GM18907 (cell line): ENCODE measurements at regions not wholly inside any gene's neighbourhood (a gene's known extent, or its start where the extent isn't known, plus 50 kb on each side); places are given as distances from the start of the nearest gene placed in this dataset.

Experiments used
- ATAC-seq: cut with Tn5 transposase; IDR thresholded peaks from one replicate; pipeline ENCODE4 v1.9.1; 2021; ENCODE audit warnings: mild to moderate bottlenecking, moderate library complexity; ENCODE audit not compliant: unreplicated experiment

- no peak for ATAC-seq
These were observed 61.7 kb upstream of the PSD2 start for GRCh38 chr5:139733698-139734538.

GRCh38 chr5:139734539-139734916, 61.1 kb upstream of the PSD2 start:
- no peak for ATAC-seq

GRCh38 chr5:139738193-139739149, 57.1 kb upstream of the PSD2 start:
- ATAC-seq, result no peak

- ATAC-seq, result no peak
These were observed 56.2 kb upstream of the PSD2 start for GRCh38 chr5:139739150-139739974.

GRCh38 chr5:139740138-139740991, 55.2 kb upstream of the PSD2 start:
- ATAC-seq, result no peak

- ATAC-seq, result no peak
These were observed 54.5 kb upstream of the PSD2 start for GRCh38 chr5:139740992-139741672.

- no peak for ATAC-seq
These were observed 53.8 kb upstream of the PSD2 start for GRCh38 chr5:139741823-139742172.

GRCh38 chr5:139742173-139742903, 53.3 kb upstream of the PSD2 start:
- ATAC-seq, result no peak

- no peak for ATAC-seq
These were observed 52.4 kb upstream of the PSD2 start for GRCh38 chr5:139743001-139743771.

GRCh38 chr5:139743804-139744203, 51.8 kb upstream of the PSD2 start:
- no peak for ATAC-seq

GRCh38 chr5:139744471-139745131, 51.0 kb upstream of the PSD2 start:
- no peak for ATAC-seq

GRCh38 chr5:139745132-139745799, 50.3 kb upstream of the PSD2 start:
- peak; percentile 25 for ATAC-seq

- ATAC-seq, result peak; percentile 34
These were observed 49.6 kb upstream of the PSD2 start for GRCh38 chr5:139745800-139746690.
